Choroid plexus epithelial cell (primary cell): ENCODE measurements at regions not wholly inside any gene's neighbourhood (a gene's known extent, or its start where the extent isn't known, plus 50 kb on each side); places are given as distances from the start of the nearest gene placed in this dataset.
"Not testable (repeated sequence)": the region's sequence is repeated elsewhere in the genome, so short reads cannot be mapped to it uniquely, and the experiment has no call there.

ENCODE experiments used
- DNase-seq: peaks from one replicate; pipeline ENCODE4 v3.0.0-alpha.2; 2010; ENCODE audit warnings: low read depth
- H3K4me3 ChIP-seq: 2 replicates; pipeline ENCODE4 v1.5.1; 2011; ENCODE audit warnings: low read depth, mild to moderate bottlenecking, control low read depth, low read length, moderate library complexity
- CTCF ChIP-seq: conservative IDR thresholded peaks from 2 replicates; pipeline ENCODE4 v1.5.1; 2011; ENCODE audit warnings: low read depth, mild to moderate bottlenecking, control low read depth, inconsistent platforms, low read length, moderate library complexity

GRCh38 chr7:91568138-91568537 lies 303.9 kb downstream of the FZD1 start:
- TF ChIP-seq CTCF, result no peak
- no peak for DNase-seq
- H3K4me3 ChIP-seq, result no peak overlapping the region

- no peak for TF ChIP-seq CTCF
- H3K4me3 ChIP-seq, result no peak overlapping the region
- DNase-seq, result no peak
These were observed 305.7 kb downstream of the FZD1 start for GRCh38 chr7:91569728-91570457.

- DNase-seq, result no peak
- TF ChIP-seq CTCF, result no peak
- no peak overlapping the region for H3K4me3 ChIP-seq
These were observed 306.3 kb downstream of the FZD1 start for GRCh38 chr7:91570560-91570959.

- DNase-seq, result no peak
- TF ChIP-seq CTCF, result no peak
- H3K4me3 ChIP-seq, result no peak overlapping the region
These were observed 307.4 kb downstream of the FZD1 start for GRCh38 chr7:91571601-91572000.

- H3K4me3 ChIP-seq, result no peak overlapping the region
- TF ChIP-seq CTCF, result no peak
- no peak for DNase-seq
These were observed 307.1 kb downstream of the MTERF1 start for GRCh38 chr7:91573405-91573804.

GRCh38 chr7:91576459-91576858 lies 304.0 kb downstream of the MTERF1 start:
- not testable (repeated sequence) for DNase-seq, H3K4me3 ChIP-seq

- no peak for TF ChIP-seq CTCF
- no peak for DNase-seq
- no peak overlapping the region for H3K4me3 ChIP-seq
These were observed 300.7 kb downstream of the MTERF1 start for GRCh38 chr7:91579837-91580236.
